Smooth muscle cell (in vitro differentiated cells): ENCODE measurements at regions not wholly inside any gene's neighbourhood (a gene's known extent, or its start where the extent isn't known, plus 50 kb on each side); places are given as distances from the start of the nearest gene placed in this dataset.
"Not testable (repeated sequence)": the region's sequence is repeated elsewhere in the genome, so short reads cannot be mapped to it uniquely, and the experiment has no call there.

Source experiments
- DNase-seq: peaks from one replicate; lab custom pipeline; 2025; ENCODE audit not compliant: unreplicated experiment; lab: John Stamatoyannopoulos, UW
- H2AFZ ChIP-seq: fragments of 200-600 bp; sonication (generic); 2 replicates; pipeline ENCODE4 v1.6.0; 2016; ENCODE audit warnings: antibody characterized with exemption, low read depth, mild to moderate bottlenecking
- H3F3A ChIP-seq: fragments of 200-600 bp; sonication (generic); 2 replicates; pipeline ENCODE4 v1.6.0; 2017; ENCODE audit warnings: antibody characterized with exemption, low read depth
- H3K27ac ChIP-seq: fragments of 200-600 bp; sonication (generic); 2 replicates; pipeline ENCODE4 v1.5.1; 2016; ENCODE audit warnings: low read depth, mild to moderate bottlenecking
- H3K27me3 ChIP-seq: fragments of 200-600 bp; sonication (generic); 2 replicates; pipeline ENCODE4 v1.6.1; 2016; ENCODE audit warnings: low read depth, mild to moderate bottlenecking
- H3K36me3 ChIP-seq: fragments of 200-600 bp; sonication (generic); 2 replicates; pipeline ENCODE4 v1.5.1; 2016; ENCODE audit warnings: low read depth
- H3K4me1 ChIP-seq: fragments of 200-600 bp; sonication (generic); 2 replicates; pipeline ENCODE4 v1.5.1; 2016; ENCODE audit warnings: low read depth
- H3K4me2 ChIP-seq: fragments of 200-600 bp; sonication (generic); 2 replicates; pipeline ENCODE4 v1.6.0; 2016; ENCODE audit warnings: mild to moderate bottlenecking
- H3K4me3 ChIP-seq: fragments of 200-600 bp; sonication (generic); 2 replicates; pipeline ENCODE4 v1.5.1; 2016; ENCODE audit warnings: mild to moderate bottlenecking
- H3K79me2 ChIP-seq: fragments of 200-600 bp; sonication (generic); 2 replicates; pipeline ENCODE4 v1.6.0; 2016; ENCODE audit warnings: low read depth, mild to moderate bottlenecking
- H3K9ac ChIP-seq: fragments of 200-600 bp; sonication (generic); 2 replicates; pipeline ENCODE4 v1.6.0; 2016; ENCODE audit warnings: low read depth
- H3K9me3 ChIP-seq: fragments of 200-600 bp; sonication (generic); replicated peaks from 2 replicates; pipeline ENCODE4 v1.5.1; 2016; ENCODE audit warnings: low read depth
- H4K20me1 ChIP-seq: fragments of 200-600 bp; sonication (generic); 2 replicates; pipeline ENCODE4 v1.6.0; 2016; ENCODE audit warnings: low read depth
- CTCF ChIP-seq: fragments of 200-600 bp; sonication (generic); IDR thresholded peaks from 2 replicates; pipeline ENCODE4 v1.5.1; 2017; ENCODE audit warnings: borderline replicate concordance, mild to moderate bottlenecking, antibody characterized with exemption; ENCODE audit not compliant: insufficient read depth, poor library complexity, severe bottlenecking
- WGBS: methylation state at CpG from one replicate; pipeline ENCODE4 v1.1.7; 2016; ENCODE audit warnings: low lambda C conversion rate; 5-methylcytosine and 5-hydroxymethylcytosine counted together

- Histone ChIP-seq H4K20me1 (no peaks in the 10 kb centered on the region), H3K27me3 (peaks cover 8% of the 10 kb centered on the region), H3K4me1 (no peaks in the 10 kb centered on the region), H3K36me3 (no peaks in the 10 kb centered on the region), H3F3A (no peaks in the 10 kb centered on the region), H3K27ac (no peak overlapping the region), H3K9me3 (peaks cover 8% of the 10 kb centered on the region), H3K9ac (no peak overlapping the region), H3K4me3 (no peak overlapping the region), H2AFZ (no peak overlapping the region), H3K79me2 (no peaks in the 10 kb centered on the region), H3K4me2 (no peak overlapping the region)
- TF ChIP-seq CTCF = no peak
- no peak for DNase-seq
- 91% methylated on average over 7 of the region's 7 CpGs for WGBS
These were observed 132.1 kb downstream of the TFCP2L1 start for GRCh38 chr2:121152861-121153260.

GRCh38 chr2:121153516-121153915, 131.5 kb downstream of the TFCP2L1 start:
- H3K4me2 ChIP-seq = no peak overlapping the region

GRCh38 chr2:121155502-121156056, 129.4 kb downstream of the TFCP2L1 start:
- Histone ChIP-seq H3K4me2 (no peak overlapping the region), H3K9me3 (peaks cover 10% of the 10 kb centered on the region), H3K9ac (no peak overlapping the region), H2AFZ (no peak overlapping the region), H3K27me3 (no peaks in the 10 kb centered on the region), H3K36me3 (no peaks in the 10 kb centered on the region), H3K79me2 (no peaks in the 10 kb centered on the region), H3K4me3 (no peak overlapping the region), H3K27ac (no peak overlapping the region), H4K20me1 (no peaks in the 10 kb centered on the region), H3K4me1 (no peaks in the 10 kb centered on the region), H3F3A (no peaks in the 10 kb centered on the region)
- no peak for TF ChIP-seq CTCF
- no peak for DNase-seq
- WGBS = 89% methylated on average over 11 of the region's 11 CpGs

More at GRCh38 chr2:121153516-121153915, 131.5 kb downstream of the TFCP2L1 start:
- no peak for DNase-seq
- H2AFZ ChIP-seq = no peak overlapping the region
- H3K4me1 ChIP-seq = no peaks in the 10 kb centered on the region
- no peaks in the 10 kb centered on the region for H3K79me2 ChIP-seq
- H3K27me3 ChIP-seq = peaks cover 8% of the 10 kb centered on the region
- H3K9ac ChIP-seq = no peak overlapping the region
- no peak overlapping the region for H3K27ac ChIP-seq
- H3K36me3 ChIP-seq = no peaks in the 10 kb centered on the region
- TF ChIP-seq CTCF = no peak
- H4K20me1 ChIP-seq = no peaks in the 10 kb centered on the region
- H3F3A ChIP-seq = no peaks in the 10 kb centered on the region
- whole genome bisulfite sequencing = 91% methylated on average over 6 of the region's 6 CpGs
- peaks cover 10% of the 10 kb centered on the region for H3K9me3 ChIP-seq
- no peak overlapping the region for H3K4me3 ChIP-seq

- H3K9ac ChIP-seq, H2AFZ ChIP-seq, H3K4me2 ChIP-seq, H3K4me3 ChIP-seq, H4K20me1 ChIP-seq, H3K27ac ChIP-seq, H3K36me3 ChIP-seq, H3K79me2 ChIP-seq, H3K4me1 ChIP-seq, DNase-seq, H3F3A ChIP-seq, H3K27me3 ChIP-seq: not testable (repeated sequence)
- peaks cover 10% of the 10 kb centered on the region for H3K9me3 ChIP-seq
- WGBS = 83% methylated on average over 1 of the region's 1 CpG
These were observed 127.5 kb downstream of the TFCP2L1 start for GRCh38 chr2:121157481-121157880.
